Naive B cell (primary cell): ENCODE measurements at regions not wholly inside any gene's neighbourhood (a gene's known extent, or its start where the extent isn't known, plus 50 kb on each side); places are given as distances from the start of the nearest gene placed in this dataset.

Experiments
- ATAC-seq, 2 donors: fragments of 150-1000 bp; cut with Tn5 transposase; 2 replicates each; pipeline ENCODE4 v1.10.0; 2021; ENCODE audit warnings: low read depth in 2 of 2, mild to moderate bottlenecking in 2 of 2, moderate library complexity in 2 of 2
- DNase-seq: peaks from one replicate; pipeline ENCODE4 v3.0.0; 2022
- H3K27ac Mint-ChIP-seq, 6 donors: one replicate each; pipeline ENCODE4 v1.8.0; 2020 to 2022; ENCODE audit warnings: mild to moderate bottlenecking in 6 of 6, mixed read lengths in 6 of 6, moderate library complexity in 5 of 6, inconsistent platforms in 2 of 6
- H3K27me3 Mint-ChIP-seq, 3 donors: one replicate each; pipeline ENCODE4 v1.8.0; 2021 to 2022; ENCODE audit warnings: mixed read lengths in 3 of 3, mild to moderate bottlenecking in 1 of 3
- H3K36me3 Mint-ChIP-seq, 2 donors: one replicate each; pipeline ENCODE4 v1.8.0; 2020 to 2022; ENCODE audit warnings: mixed read lengths in 2 of 2, inconsistent platforms in 1 of 2, mild to moderate bottlenecking in 1 of 2
- H3K4me1 Mint-ChIP-seq, 3 donors: one replicate each; pipeline ENCODE4 v1.8.0; 2020 to 2022; ENCODE audit warnings: mixed read lengths in 3 of 3, inconsistent platforms in 1 of 3, mild to moderate bottlenecking in 1 of 3, moderate library complexity in 1 of 3
- H3K4me3 Mint-ChIP-seq, 8 donors: one replicate each; pipeline ENCODE4 v1.8.0; 2020 to 2022; ENCODE audit warnings: mild to moderate bottlenecking in 8 of 8, mixed read lengths in 8 of 8, moderate library complexity in 8 of 8, inconsistent platforms in 2 of 8
- H3K9me3 Mint-ChIP-seq, 7 donors: one replicate each; pipeline ENCODE4 v1.8.0; 2020 to 2022; ENCODE audit warnings: mixed read lengths in 7 of 7, mild to moderate bottlenecking in 5 of 7, inconsistent platforms in 2 of 7, moderate library complexity in 1 of 7

DNA sequence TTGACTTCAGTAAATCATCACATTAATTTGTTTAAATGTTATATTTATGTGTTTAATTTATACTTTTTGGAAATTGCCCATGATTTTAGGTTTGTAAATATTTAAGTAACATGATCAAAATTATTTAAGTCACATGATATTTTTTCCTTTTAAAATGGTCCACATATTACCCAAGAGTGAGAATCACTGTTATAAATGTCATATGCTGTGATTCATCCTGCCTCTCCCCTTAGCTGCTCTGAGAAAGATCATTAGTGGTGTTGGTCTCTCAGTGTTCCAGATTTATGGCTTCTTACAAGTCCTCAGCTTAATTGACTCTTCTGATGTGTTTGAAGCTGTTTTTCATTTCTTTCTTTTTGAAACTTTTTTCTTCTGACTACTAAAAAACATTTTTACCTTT lies 70.1 kb downstream of the SPANXN4 start:
- H3K27ac Mint-ChIP-seq: no peak overlapping the region
- no peaks in the 10 kb centered on the region for H3K4me1 Mint-ChIP-seq
- no peak for DNase-seq
- H3K4me3 Mint-ChIP-seq: no peak overlapping the region
- H3K36me3 Mint-ChIP-seq: no peaks in the 10 kb centered on the region
- ATAC-seq: no peak
- H3K27me3 Mint-ChIP-seq: no peaks in the 10 kb centered on the region
- H3K9me3 Mint-ChIP-seq: no peaks in the 10 kb centered on the region

DNA sequence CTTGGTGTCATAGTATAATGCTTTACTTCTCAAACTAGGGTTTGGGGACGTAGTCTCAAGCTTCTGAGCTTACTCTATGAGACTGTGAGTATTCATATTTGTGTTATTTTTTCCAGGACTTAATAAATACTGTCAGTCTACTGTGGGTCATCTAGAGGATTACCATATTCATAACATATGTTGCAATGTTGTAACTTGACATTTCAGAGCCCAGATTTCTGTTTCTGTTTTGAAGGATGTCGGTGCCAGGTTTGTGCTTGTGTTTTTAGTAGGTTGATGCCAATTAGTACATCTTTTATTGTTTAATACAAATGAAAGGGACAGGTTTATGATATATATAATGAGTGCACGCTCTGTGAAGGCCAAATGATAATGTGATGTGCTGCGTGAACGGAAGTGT lies 69.6 kb downstream of the SPANXN4 start:
- Mint-ChIP-seq H3K36me3 (no peaks in the 10 kb centered on the region), H3K27ac (no peak overlapping the region)
- no peak for ATAC-seq

DNA sequence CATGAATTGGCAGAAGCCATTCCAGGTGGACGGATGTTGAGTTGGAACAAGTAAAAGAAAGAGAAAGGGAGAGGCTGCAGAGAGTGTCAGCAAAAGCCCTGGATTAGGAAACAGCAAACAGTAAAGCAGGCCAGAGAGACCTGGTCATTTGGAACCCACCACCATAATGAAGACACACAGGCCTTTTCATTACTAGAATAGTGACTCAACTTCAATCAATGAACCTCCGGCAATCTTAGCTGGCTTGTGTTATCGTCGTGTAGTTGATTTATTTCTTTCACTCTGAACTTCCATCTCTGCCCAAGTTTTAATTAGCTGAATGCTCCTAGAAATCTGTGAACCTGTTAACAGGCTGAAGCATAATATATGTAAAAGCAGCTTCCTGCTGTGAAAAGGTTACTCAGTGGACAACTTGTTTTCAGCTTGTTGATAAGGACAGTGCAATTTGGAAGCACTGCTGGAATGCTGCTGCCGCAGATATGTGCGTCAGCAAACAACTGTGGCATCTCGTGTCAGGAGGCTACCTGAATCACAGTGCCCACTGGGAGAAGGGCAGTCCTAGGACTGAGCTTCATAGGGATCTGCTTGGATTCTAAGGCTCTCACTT lies 68.8 kb downstream of the SPANXN4 start:
- Mint-ChIP-seq H3K4me1 (no peaks in the 10 kb centered on the region), H3K36me3 (no peaks in the 10 kb centered on the region), H3K27ac (no peak overlapping the region), H3K4me3 (no peak overlapping the region), H3K27me3 (no peaks in the 10 kb centered on the region), H3K9me3 (no peaks in the 10 kb centered on the region)
- ATAC-seq: no peak
- no peak for DNase-seq

More for the DNA sequence above, 69.6 kb downstream of the SPANXN4 start:
- Mint-ChIP-seq H3K27me3 (no peaks in the 10 kb centered on the region), H3K9me3 (no peaks in the 10 kb centered on the region), H3K4me1 (no peaks in the 10 kb centered on the region), H3K4me3 (no peak overlapping the region)
- no peak for DNase-seq
